PC-3 (cell line): ENCODE measurements at regions not wholly inside any gene's neighbourhood (a gene's known extent, or its start where the extent isn't known, plus 50 kb on each side); places are given as distances from the start of the nearest gene placed in this dataset.

Experiments
- ATAC-seq: fragments of 200-7000 bp; cut with Tn5 transposase; 2 replicates; pipeline ENCODE4 v1.9.1; 2020; ENCODE audit warnings: mild to moderate bottlenecking, moderate library complexity
- BruUV-seq: library from RNA; stranded (reverse); fragments of 400-500 nt; replicated peaks from 2 replicates; lab custom pipeline; 2021; lab: Mats Ljungman, UMichigan
- CTCF ChIA-PET: fragments of 300-600 bp; sonication (Branson Sonifier 250); formaldehyde crosslinking; loops from one replicate; lab custom pipeline; 2022; ENCODE audit warnings: antibody characterized with exemption; lab: Charles Lee
- POLR2A ChIA-PET: fragments of 300-600 bp; sonication (Branson Sonifier 250); formaldehyde crosslinking; loops from one replicate; lab custom pipeline; 2022; ENCODE audit warnings: antibody characterized with exemption; ENCODE audit not compliant: unreplicated experiment; lab: Charles Lee
- DNase-seq: peaks from one replicate; pipeline ENCODE4 v3.0.0-alpha.2; 2015
- H2AFZ ChIP-seq: fragments of 300-600 bp; sonication (generic); 2 replicates; pipeline ENCODE4 v1.6.0; 2016; ENCODE audit warnings: antibody characterized with exemption, low read length
- H3F3A ChIP-seq: fragments of 300-600 bp; sonication (generic); one replicate; pipeline ENCODE4 v1.6.0; 2017; ENCODE audit warnings: antibody characterized with exemption, low read length, control low read depth, mild to moderate bottlenecking; ENCODE audit not compliant: unreplicated experiment
- H3K27ac ChIP-seq: fragments of 300-600 bp; sonication (generic); 2 replicates; pipeline ENCODE4 v1.5.1; 2016; ENCODE audit warnings: mild to moderate bottlenecking, low read length
- H3K27me3 ChIP-seq: fragments of 300-600 bp; sonication (generic); 2 replicates; pipeline ENCODE4 v1.6.1; 2016; ENCODE audit warnings: low read length, mixed read lengths
- H3K36me3 ChIP-seq: fragments of 300-600 bp; sonication (generic); 2 replicates; pipeline ENCODE4 v1.6.1; 2016; ENCODE audit warnings: low read depth, mixed run types, low read length, mixed read lengths
- H3K4me1 ChIP-seq: fragments of 300-600 bp; sonication (generic); 2 replicates; pipeline ENCODE4 v1.5.1; 2016; ENCODE audit warnings: low read length; ENCODE audit not compliant: insufficient read depth
- H3K4me2 ChIP-seq: fragments of 300-600 bp; sonication (generic); 2 replicates; pipeline ENCODE4 v1.6.0; 2016; ENCODE audit warnings: low read length
- H3K4me3 ChIP-seq: fragments of 300-600 bp; sonication (generic); 2 replicates; pipeline ENCODE4 v1.5.1; 2016; ENCODE audit warnings: mild to moderate bottlenecking, low read length, mixed read lengths
- H3K79me2 ChIP-seq: fragments of 300-600 bp; sonication (generic); 2 replicates; pipeline ENCODE4 v1.6.1; 2017; ENCODE audit warnings: low read length, mixed read lengths
- H3K9ac ChIP-seq: fragments of 300-600 bp; sonication (generic); 2 replicates; pipeline ENCODE4 v1.6.0; 2016; ENCODE audit warnings: mild to moderate bottlenecking, low read length
- H3K9me2 ChIP-seq: fragments of 300-600 bp; sonication (generic); replicated peaks from 2 replicates; pipeline ENCODE4 v1.6.1; 2016; ENCODE audit warnings: mixed run types, low read length, mixed read lengths
- H3K9me3 ChIP-seq: fragments of 300-600 bp; sonication (generic); 2 replicates; pipeline ENCODE4 v1.6.1; 2016; ENCODE audit warnings: low read length, mixed read lengths
- H4K20me1 ChIP-seq: fragments of 300-600 bp; sonication (generic); 2 replicates; pipeline ENCODE4 v1.6.1; 2016; ENCODE audit warnings: low read length, mixed read lengths
- CTCF ChIP-seq: fragments of 300-600 bp; sonication (generic); conservative IDR thresholded peaks from 2 replicates; pipeline ENCODE4 v1.5.1; 2017; ENCODE audit warnings: antibody characterized with exemption, low read depth, mild to moderate bottlenecking, low read length
- EZH2 ChIP-seq: fragments of 300-600 bp; sonication (generic); IDR thresholded peaks from one replicate; pipeline ENCODE4 v1.6.1; 2017; ENCODE audit warnings: antibody characterized with exemption, mild to moderate bottlenecking, low read length; ENCODE audit not compliant: unreplicated experiment
- EZH2phosphoT487 ChIP-seq: fragments of 300-600 bp; sonication (generic); IDR thresholded peaks from 2 replicates; pipeline ENCODE4 v1.6.1; 2018; ENCODE audit warnings: mild to moderate bottlenecking, antibody characterized with exemption, low read length, borderline replicate concordance
- intact Hi-C: fragments of 100-400 bp; cut with micrococcal nuclease; formaldehyde crosslinking; loops from 2 replicates; pipeline ENCODE4 v1.9.0; 2023

GRCh38 chr19:32022731-32023563 is 322.5 kb upstream of the ZNF507 start:
- H3K36me3 ChIP-seq = no peaks in the 10 kb centered on the region

GRCh38 chr19:32023564-32023832 is 321.9 kb upstream of the ZNF507 start:
- no peaks in the 10 kb centered on the region for H3K9me2 ChIP-seq
- POLR2A ChIA-PET = no interaction called here
- no TSS peak for BruUV-seq

More at GRCh38 chr19:32022731-32023563, 322.5 kb upstream of the ZNF507 start:
- no peaks in the 10 kb centered on the region for H3K79me2 ChIP-seq
- H3K27me3 ChIP-seq = no peaks in the 10 kb centered on the region
- DNase-seq (no peak), ATAC-seq (no peak)
- H3K9ac ChIP-seq = no peak overlapping the region
- H3K27ac ChIP-seq = no peak overlapping the region
- no peaks in the 10 kb centered on the region for H4K20me1 ChIP-seq
- no peak overlapping the region for H3K4me3 ChIP-seq
- H3K9me3 ChIP-seq = no peaks in the 10 kb centered on the region
- H3K4me1 ChIP-seq = no peaks in the 10 kb centered on the region
- CTCF ChIA-PET = no interaction called here
- POLR2A ChIA-PET = no interaction called here
- no peaks in the 10 kb centered on the region for H3F3A ChIP-seq
- intact Hi-C loops = no loop called here
- BruUV-seq = no TSS peak
- H2AFZ ChIP-seq = no peak overlapping the region
- no peak for TF ChIP-seq EZH2phosphoT487
- no peak for TF ChIP-seq EZH2
- no peak for TF ChIP-seq CTCF
- H3K9me2 ChIP-seq = no peaks in the 10 kb centered on the region
- H3K4me2 ChIP-seq = no peak overlapping the region

More at GRCh38 chr19:32023564-32023832, 321.9 kb upstream of the ZNF507 start:
- H3K9ac ChIP-seq = no peak overlapping the region
- no peak overlapping the region for H3K4me3 ChIP-seq
- TF ChIP-seq EZH2 (no peak), CTCF (no peak), EZH2phosphoT487 (no peak)
- CTCF ChIA-PET = no interaction called here
- no peak overlapping the region for H2AFZ ChIP-seq
- no peaks in the 10 kb centered on the region for H3K4me1 ChIP-seq
- no peaks in the 10 kb centered on the region for H3K36me3 ChIP-seq
- H3F3A ChIP-seq = no peaks in the 10 kb centered on the region
- no peak overlapping the region for H3K27ac ChIP-seq
- ATAC-seq (no peak), DNase-seq (no peak)
- no peaks in the 10 kb centered on the region for H3K9me3 ChIP-seq
- H3K27me3 ChIP-seq = no peaks in the 10 kb centered on the region
- no peak overlapping the region for H3K4me2 ChIP-seq
- H3K79me2 ChIP-seq = no peaks in the 10 kb centered on the region
- H4K20me1 ChIP-seq = no peaks in the 10 kb centered on the region
- intact Hi-C loops = no loop called here
